NCI-H128 (cell line): ENCODE measurements at regions not wholly inside any gene's neighbourhood (a gene's known extent, or its start where the extent isn't known, plus 50 kb on each side); places are given as distances from the start of the nearest gene placed in this dataset.

ENCODE experiments used
- DNase-seq: peaks from one replicate; lab custom pipeline; 2025; ENCODE audit not compliant: unreplicated experiment; lab: John Stamatoyannopoulos, UW

GRCh38 chr1:57761628-57762027 is 337.8 kb upstream of the DAB1 start:
- no peak for DNase-seq

- no peak for DNase-seq
These were observed 329.0 kb upstream of the DAB1 start for GRCh38 chr1:57752843-57753242.

- no peak for DNase-seq
These were observed 324.9 kb upstream of the DAB1 start for GRCh38 chr1:57748719-57749118.

- DNase-seq, result no peak
These were observed 324.0 kb upstream of the DAB1 start for GRCh38 chr1:57747818-57748217.

GRCh38 chr1:57741521-57741920 is 317.7 kb upstream of the DAB1 start:
- no peak for DNase-seq

- DNase-seq, result no peak
These were observed 313.1 kb upstream of the DAB1 start for GRCh38 chr1:57736940-57737339.

- no peak for DNase-seq
These were observed 305.3 kb upstream of the DAB1 start for GRCh38 chr1:57729181-57729580.

- DNase-seq, result no peak
These were observed 303.3 kb upstream of the DAB1 start for GRCh38 chr1:57727121-57727520.

- no peak for DNase-seq
These were observed 301.5 kb upstream of the DAB1 start for GRCh38 chr1:57725318-57725717.

- no peak for DNase-seq
These were observed 300.7 kb upstream of the DAB1 start for GRCh38 chr1:57724535-57724934.

GRCh38 chr1:57722285-57722978 is 298.6 kb upstream of the DAB1 start:
- no peak for DNase-seq

- DNase-seq, result no peak
These were observed 297.1 kb upstream of the DAB1 start for GRCh38 chr1:57721001-57721400.

GRCh38 chr1:57719274-57719673 is 295.4 kb upstream of the DAB1 start:
- no peak for DNase-seq

- DNase-seq, result no peak
These were observed 289.6 kb upstream of the DAB1 start for GRCh38 chr1:57713501-57713900.

GRCh38 chr1:57712846-57713245 is 289.0 kb upstream of the DAB1 start:
- no peak for DNase-seq

- no peak for DNase-seq
These were observed 287.5 kb upstream of the DAB1 start for GRCh38 chr1:57711326-57711725.

GRCh38 chr1:57707631-57708030 is 283.8 kb upstream of the DAB1 start:
- no peak for DNase-seq

- DNase-seq, result no peak
These were observed 281.0 kb upstream of the DAB1 start for GRCh38 chr1:57704811-57705210.

GRCh38 chr1:57704231-57704630 is 280.4 kb upstream of the DAB1 start:
- DNase-seq, result no peak

GRCh38 chr1:57696904-57697303 is 273.0 kb upstream of the DAB1 start:
- no peak for DNase-seq

GRCh38 chr1:57696043-57696442 is 272.2 kb upstream of the DAB1 start:
- no peak for DNase-seq

- no peak for DNase-seq
These were observed 262.4 kb upstream of the DAB1 start for GRCh38 chr1:57686306-57686705.
